A549 (cell line): ENCODE measurements at regions not wholly inside any gene's neighbourhood (a gene's known extent, or its start where the extent isn't known, plus 50 kb on each side); places are given as distances from the start of the nearest gene placed in this dataset.

Source experiments
- ATAC-seq, 2 experiments: fragments of 200-7000 bp in 1 of 2; fragments of >200 bp in 1 of 2; cut with Nextera tagmentation in 1 of 2; cut with Tn5 transposase in 1 of 2; 3 replicates each; pipeline versions ENCODE4 v1.8.0 to v1.9.1; 2018 to 2020; ENCODE audit warnings: mild to moderate bottlenecking in 1 of 2, moderate library complexity in 1 of 2
- CTCF ChIA-PET: fragments of 300-600 bp; sonication (Branson Sonifier 250); formaldehyde crosslinking; extraction: SDS; loops from one replicate; lab custom pipeline; 2021; ENCODE audit warnings: antibody characterized with exemption, inconsistent platforms; lab: Yijun Ruan, JAX
- POLR2A ChIA-PET: fragments of 350-600 bp; formaldehyde crosslinking; extraction: SDS; loops from one replicate; lab custom pipeline; 2021; ENCODE audit warnings: antibody characterized with exemption, inconsistent platforms; lab: Yijun Ruan, JAX
- DNase-seq, 2 experiments: peaks; one replicate each; pipeline versions ENCODE4 v3.0.0 to v3.0.0-alpha.2; 2011 to 2016; ENCODE audit warnings: low read depth in 1 of 2, low spot score in 1 of 2
- FAIRE-seq: peaks from 2 replicates; lab custom pipeline; 2011; peaks lifted over from hg19 to GRCh38; lab: Jason Lieb, UNC
- H3K27ac ChIP-seq, 2 experiments: fragments of >200 bp; sonication (Bioruptor Twin); formaldehyde crosslinking; 3 replicates each; pipeline ENCODE4 v1.5.1; 2016 to 2017
- H3K4me1 ChIP-seq: fragments of >200 bp; sonication (Bioruptor Twin); formaldehyde crosslinking; 3 replicates; pipeline ENCODE4 v1.6.1; 2016
- H3K4me2 ChIP-seq: fragments of >200 bp; sonication (Bioruptor Twin); formaldehyde crosslinking; 3 replicates; pipeline ENCODE4 v1.6.1; 2016
- H3K4me3 ChIP-seq: fragments of >200 bp; sonication (Bioruptor Twin); formaldehyde crosslinking; 3 replicates; pipeline ENCODE4 v1.5.1; 2016
- H3K9me3 ChIP-seq: fragments of >200 bp; sonication (Bioruptor Twin); formaldehyde crosslinking; 3 replicates; pipeline ENCODE4 v1.6.1; 2016
- BHLHE40 ChIP-seq: IDR thresholded peaks from 2 replicates; pipeline ENCODE4 v1.6.1; 2012; ENCODE audit warnings: low read depth, low read length, inconsistent platforms
- CBX2 ChIP-seq: fragments of 200-600 bp; sonication (generic); IDR thresholded peaks from 2 replicates; pipeline ENCODE4 v1.6.1; 2016; ENCODE audit warnings: low read depth, mild to moderate bottlenecking, borderline replicate concordance
- ESRRA ChIP-seq: fragments of 150-350 bp; IDR thresholded peaks from 2 replicates; pipeline ENCODE4 v1.6.1; 2014; ENCODE audit warnings: mild to moderate bottlenecking, low read length, borderline replicate concordance
- FOSL2 ChIP-seq, 2 experiments: fragments of 450-650 bp in 1 of 2; fragments of >200 bp in 1 of 2; sonication (Bioruptor Twin) in 1 of 2; formaldehyde crosslinking; IDR thresholded peaks; 2 replicates each; pipeline versions ENCODE4 v1.5.0 to v1.6.1; 2016 to 2020; ENCODE audit warnings: mild to moderate bottlenecking in 1 of 2, moderate library complexity in 1 of 2
- GATA3 ChIP-seq: IDR thresholded peaks from 2 replicates; pipeline ENCODE4 v1.6.1; 2012; ENCODE audit warnings: borderline replicate concordance
- HOXB13 ChIP-seq: fragments of 250-450 bp; sonication (Bioruptor Pico); IDR thresholded peaks from 2 replicates; pipeline ENCODE4 v1.5.0; 2020; ENCODE audit warnings: low read depth, mild to moderate bottlenecking, moderate library complexity
- JUN ChIP-seq, 2 experiments: fragments of >200 bp; sonication (Bioruptor Twin); formaldehyde crosslinking; IDR thresholded peaks; 2 replicates in 1 of 2; 3 replicates in 1 of 2; pipeline ENCODE4 v1.6.1; 2016 to 2017
- MAFK ChIP-seq: fragments of 450-650 bp; IDR thresholded peaks from 2 replicates; pipeline ENCODE4 v1.6.1; 2014; ENCODE audit not compliant: partially characterized antibody
- NFE2L2 ChIP-seq: fragments of 150-350 bp; conservative IDR thresholded peaks from 2 replicates; pipeline ENCODE4 v1.6.1; 2014; ENCODE audit warnings: low read length
- RCOR1 ChIP-seq: fragments of 150-350 bp; IDR thresholded peaks from 2 replicates; pipeline ENCODE4 v1.6.1; 2014; ENCODE audit warnings: antibody characterized with exemption, low read length, low read depth
- SREBF2 ChIP-seq: fragments of 450-650 bp; IDR thresholded peaks from 2 replicates; pipeline ENCODE4 v1.6.1; 2014; ENCODE audit warnings: mild to moderate bottlenecking, moderate library complexity
- TFCP2L1 ChIP-seq: fragments of 250-450 bp; sonication (Bioruptor Pico); IDR thresholded peaks from 2 replicates; pipeline ENCODE4 v1.5.0; 2021; ENCODE audit warnings: mild to moderate bottlenecking
- TP53 ChIP-seq: fragments of 250-450 bp; sonication (Bioruptor Pico); IDR thresholded peaks from 2 replicates; pipeline ENCODE4 v1.5.0; 2021; ENCODE audit warnings: mild to moderate bottlenecking, moderate library complexity
- WGBS: methylation state at CpG from one replicate; pipeline ENCODE4 v1.1.6; 2017; ENCODE audit errors: missing lambda C conversion rate; 5-methylcytosine and 5-hydroxymethylcytosine counted together
- TF ChIP-seq, protein P1 (sequence below): fragments of 250-450 bp; sonication (Bioruptor Pico); IDR thresholded peaks from 2 replicates; pipeline ENCODE4 v1.5.0; 2021; ENCODE audit warnings: mild to moderate bottlenecking, moderate library complexity, borderline replicate concordance
- TF ChIP-seq, protein P2 (sequence below): fragments of 200-600 bp; sonication (generic); IDR thresholded peaks from 2 replicates; pipeline ENCODE4 v1.6.1; 2016; ENCODE audit warnings: antibody characterized with exemption, mild to moderate bottlenecking, moderate library complexity
- TF ChIP-seq, protein P3 (sequence below): fragments of >200 bp; sonication (Bioruptor Twin); formaldehyde crosslinking; IDR thresholded peaks from 2 replicates; pipeline ENCODE4 v1.6.1; 2016
- TF ChIP-seq, protein P4 (sequence below): IDR thresholded peaks from 2 replicates; pipeline ENCODE4 v1.6.1; 2012

DNA sequence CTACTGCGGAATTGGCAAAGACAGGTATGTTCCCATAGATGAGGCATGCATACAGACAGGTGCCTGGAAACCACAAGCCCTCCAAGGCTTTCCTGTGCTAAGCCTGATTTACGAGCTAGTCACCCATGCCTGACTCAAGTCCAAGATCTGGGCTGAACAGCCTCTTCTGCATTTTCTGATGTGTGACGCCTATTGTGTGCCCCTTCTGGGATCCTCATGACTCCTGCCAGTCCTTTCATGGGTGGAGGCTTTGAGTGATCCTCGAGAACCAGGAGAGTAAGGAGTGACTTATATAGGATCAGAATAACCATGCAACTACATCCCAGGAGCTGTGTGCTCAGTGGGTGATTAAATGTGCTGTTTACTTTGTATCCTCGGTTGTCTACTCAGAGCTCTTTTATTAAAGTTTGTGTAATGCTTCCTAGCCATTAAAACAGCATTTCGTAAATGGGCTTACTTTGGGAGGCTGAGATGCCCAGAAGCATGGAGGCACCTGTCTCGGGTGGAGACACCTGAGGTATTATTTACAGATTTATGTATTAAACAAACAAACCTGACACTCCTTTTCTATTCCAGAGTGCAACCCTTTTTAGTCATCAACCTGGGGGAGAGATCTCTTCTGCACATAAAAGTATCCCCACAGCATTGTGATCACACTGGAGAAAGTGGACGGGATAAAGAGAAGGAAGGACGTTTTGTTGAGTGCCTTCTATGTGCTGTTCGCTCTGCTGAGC is 373.0 kb upstream of the DYNLRB2 start:
- H3K4me2 ChIP-seq, result peak overlapping the region; percentile 18; the same call in 2 of the 3 replicates
- ATAC-seq (no peak), DNase-seq (no peak), FAIRE-seq (no peak)
- 45% methylated on average over 10 of the region's 10 CpGs for WGBS
- no peak overlapping the region for H3K4me3 ChIP-seq
- ChIA-PET POLR2A (no interaction called here), CTCF (interaction anchor here (0.5 to 1.2 kb wide), 2 partner anchors 108 to 820 kb away, joined by 3 read pairs; no protein-coding TSS in a partner anchor)
- TF ChIP-seq JUN (IDR thresholded peaks at IDR 0.05) (no peak), HOXB13 (CRISPR knock-in tag) (no peak), TFCP2L1 (CRISPR knock-in tag) (no peak), FOSL2 (IDR thresholded peaks at IDR 0.05) (no peak), FOSL2 (CRISPR knock-in tag; IDR thresholded peaks at IDR 0.05) (no peak), GATA3 (no peak), BHLHE40 (no peak), ESRRA (no peak)
- TF ChIP-seq, protein P1, sequence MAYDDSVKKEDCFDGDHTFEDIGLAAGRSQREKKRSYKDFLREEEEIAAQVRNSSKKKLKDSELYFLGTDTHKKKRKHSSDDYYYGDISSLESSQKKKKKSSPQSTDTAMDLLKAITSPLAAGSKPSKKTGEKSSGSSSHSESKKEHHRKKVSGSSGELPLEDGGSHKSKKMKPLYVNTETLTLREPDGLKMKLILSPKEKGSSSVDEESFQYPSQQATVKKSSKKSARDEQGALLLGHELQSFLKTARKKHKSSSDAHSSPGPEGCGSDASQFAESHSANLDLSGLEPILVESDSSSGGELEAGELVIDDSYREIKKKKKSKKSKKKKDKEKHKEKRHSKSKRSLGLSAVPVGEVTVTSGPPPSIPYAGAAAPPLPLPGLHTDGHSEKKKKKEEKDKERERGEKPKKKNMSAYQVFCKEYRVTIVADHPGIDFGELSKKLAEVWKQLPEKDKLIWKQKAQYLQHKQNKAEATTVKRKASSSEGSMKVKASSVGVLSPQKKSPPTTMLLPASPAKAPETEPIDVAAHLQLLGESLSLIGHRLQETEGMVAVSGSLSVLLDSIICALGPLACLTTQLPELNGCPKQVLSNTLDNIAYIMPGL, result no peak
- TF ChIP-seq, protein P2, sequence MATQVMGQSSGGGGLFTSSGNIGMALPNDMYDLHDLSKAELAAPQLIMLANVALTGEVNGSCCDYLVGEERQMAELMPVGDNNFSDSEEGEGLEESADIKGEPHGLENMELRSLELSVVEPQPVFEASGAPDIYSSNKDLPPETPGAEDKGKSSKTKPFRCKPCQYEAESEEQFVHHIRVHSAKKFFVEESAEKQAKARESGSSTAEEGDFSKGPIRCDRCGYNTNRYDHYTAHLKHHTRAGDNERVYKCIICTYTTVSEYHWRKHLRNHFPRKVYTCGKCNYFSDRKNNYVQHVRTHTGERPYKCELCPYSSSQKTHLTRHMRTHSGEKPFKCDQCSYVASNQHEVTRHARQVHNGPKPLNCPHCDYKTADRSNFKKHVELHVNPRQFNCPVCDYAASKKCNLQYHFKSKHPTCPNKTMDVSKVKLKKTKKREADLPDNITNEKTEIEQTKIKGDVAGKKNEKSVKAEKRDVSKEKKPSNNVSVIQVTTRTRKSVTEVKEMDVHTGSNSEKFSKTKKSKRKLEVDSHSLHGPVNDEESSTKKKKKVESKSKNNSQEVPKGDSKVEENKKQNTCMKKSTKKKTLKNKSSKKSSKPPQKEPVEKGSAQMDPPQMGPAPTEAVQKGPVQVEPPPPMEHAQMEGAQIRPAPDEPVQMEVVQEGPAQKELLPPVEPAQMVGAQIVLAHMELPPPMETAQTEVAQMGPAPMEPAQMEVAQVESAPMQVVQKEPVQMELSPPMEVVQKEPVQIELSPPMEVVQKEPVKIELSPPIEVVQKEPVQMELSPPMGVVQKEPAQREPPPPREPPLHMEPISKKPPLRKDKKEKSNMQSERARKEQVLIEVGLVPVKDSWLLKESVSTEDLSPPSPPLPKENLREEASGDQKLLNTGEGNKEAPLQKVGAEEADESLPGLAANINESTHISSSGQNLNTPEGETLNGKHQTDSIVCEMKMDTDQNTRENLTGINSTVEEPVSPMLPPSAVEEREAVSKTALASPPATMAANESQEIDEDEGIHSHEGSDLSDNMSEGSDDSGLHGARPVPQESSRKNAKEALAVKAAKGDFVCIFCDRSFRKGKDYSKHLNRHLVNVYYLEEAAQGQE, result no peak
- no peak overlapping the region for H3K27ac ChIP-seq
- peaks cover 3% of the 10 kb centered on the region; the same call in 1 of the 3 replicates for H3K9me3 ChIP-seq
- H3K4me1 ChIP-seq, result peaks cover 11% of the 10 kb centered on the region

DNA sequence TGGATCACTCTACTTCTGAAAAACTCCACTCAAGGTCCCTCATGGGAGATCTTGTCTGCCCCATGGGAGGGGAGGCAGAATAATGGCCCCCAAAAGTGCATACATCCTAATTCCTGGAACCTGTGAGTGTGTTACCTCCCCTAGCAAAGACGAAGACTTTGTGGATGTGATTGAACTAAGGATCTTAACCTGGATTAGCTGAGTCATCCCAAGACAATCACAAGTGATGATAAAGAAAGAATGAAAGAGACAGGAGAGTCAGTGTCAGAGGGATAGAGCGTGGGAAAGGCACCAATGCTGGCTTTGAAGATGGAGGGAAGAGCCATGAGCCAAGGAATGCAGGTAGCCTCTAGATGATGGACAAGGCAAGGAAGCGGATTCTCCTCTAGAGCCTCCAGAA is 374.7 kb upstream of the DYNLRB2 start:
- no peak for ATAC-seq
- 74% methylated on average over 3 of the region's 3 CpGs for WGBS

More for the DNA sequence above, 374.7 kb upstream of the DYNLRB2 start:
- H3K9me3 ChIP-seq, result peaks cover 3% of the 10 kb centered on the region; the same call in 1 of the 3 replicates
- H3K4me2 ChIP-seq, result no peak overlapping the region
- TF ChIP-seq TP53 (CRISPR knock-in tag) (no peak), NFE2L2 (peak; percentile 32), SREBF2 (no peak), MAFK (peak; percentile 69), JUN (IDR thresholded peaks at IDR 0.05) (no peak), CBX2 (no peak), RCOR1 (no peak)
- TF ChIP-seq, protein P3, sequence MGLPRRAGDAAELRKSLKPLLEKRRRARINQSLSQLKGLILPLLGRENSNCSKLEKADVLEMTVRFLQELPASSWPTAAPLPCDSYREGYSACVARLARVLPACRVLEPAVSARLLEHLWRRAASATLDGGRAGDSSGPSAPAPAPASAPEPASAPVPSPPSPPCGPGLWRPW, result no peak
- TF ChIP-seq, protein P4, sequence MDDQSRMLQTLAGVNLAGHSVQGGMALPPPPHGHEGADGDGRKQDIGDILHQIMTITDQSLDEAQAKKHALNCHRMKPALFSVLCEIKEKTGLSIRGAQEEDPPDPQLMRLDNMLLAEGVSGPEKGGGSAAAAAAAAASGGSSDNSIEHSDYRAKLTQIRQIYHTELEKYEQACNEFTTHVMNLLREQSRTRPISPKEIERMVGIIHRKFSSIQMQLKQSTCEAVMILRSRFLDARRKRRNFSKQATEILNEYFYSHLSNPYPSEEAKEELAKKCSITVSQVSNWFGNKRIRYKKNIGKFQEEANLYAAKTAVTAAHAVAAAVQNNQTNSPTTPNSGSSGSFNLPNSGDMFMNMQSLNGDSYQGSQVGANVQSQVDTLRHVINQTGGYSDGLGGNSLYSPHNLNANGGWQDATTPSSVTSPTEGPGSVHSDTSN, result no peak
- H3K4me3 ChIP-seq, result no peak overlapping the region
- FAIRE-seq (no peak), DNase-seq (no peak)
- ChIA-PET CTCF (no interaction called here), POLR2A (no interaction called here)
- H3K27ac ChIP-seq, result no peak overlapping the region
- H3K4me1 ChIP-seq, result peaks cover 11% of the 10 kb centered on the region
